Fibroblast of lung (primary cell): ENCODE measurements at regions not wholly inside any gene's neighbourhood (a gene's known extent, or its start where the extent isn't known, plus 50 kb on each side); places are given as distances from the start of the nearest gene placed in this dataset.

Experiments used
- EZH2 ChIP-seq: IDR thresholded peaks from 2 replicates; pipeline ENCODE4 v1.5.1; 2012; ENCODE audit warnings: low read length, control low read depth, mild to moderate bottlenecking; ENCODE audit errors: missing control alignments
- TF ChIP-seq, protein P1 (sequence below), 2 donors: IDR thresholded peaks in 1 of 2; conservative IDR thresholded peaks in 1 of 2; 1 replicate in 1 of 2; 2 replicates in 1 of 2; pipeline ENCODE4 v1.5.1; 2011 to 2012; ENCODE audit warnings: low read length in 2 of 2, control low read depth in 1 of 2, inconsistent platforms in 1 of 2, low read depth in 1 of 2, mild to moderate bottlenecking in 1 of 2

DNA sequence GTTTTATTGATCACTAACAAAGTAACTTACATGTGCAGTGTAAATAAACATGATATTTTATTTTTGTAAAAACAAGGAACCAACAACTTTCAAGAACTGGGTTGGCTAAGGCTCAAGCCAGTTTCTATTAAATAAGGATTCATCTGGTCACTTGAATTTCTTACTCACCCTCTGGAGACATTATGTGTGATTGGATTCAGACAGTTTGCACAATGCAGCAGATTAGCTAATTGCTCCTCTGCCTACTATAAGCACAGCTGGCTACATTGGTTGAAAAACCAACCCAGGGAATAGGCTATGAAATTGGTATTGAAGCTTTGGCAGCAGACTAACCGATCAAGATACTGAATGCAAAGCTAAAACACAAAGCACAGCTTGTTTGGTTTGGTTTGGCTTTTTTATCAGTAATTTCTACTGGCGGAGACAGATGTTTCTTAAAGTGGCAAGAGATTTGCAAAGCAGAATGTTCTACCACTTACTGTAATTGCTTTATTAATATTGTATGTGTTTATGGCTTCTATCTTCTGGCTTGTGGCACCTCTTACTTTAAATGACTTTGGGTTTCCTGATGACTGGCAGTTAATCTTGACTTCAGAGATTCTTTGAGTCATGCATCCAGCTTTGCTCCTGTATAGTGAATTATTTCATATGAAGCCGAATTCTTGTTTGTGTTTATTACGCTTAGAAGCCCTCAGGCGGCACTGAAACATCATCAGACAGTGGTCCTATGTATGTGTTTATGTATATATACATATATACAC, 231.5 kb downstream of the MPDZ start:
- TF ChIP-seq, protein P1, sequence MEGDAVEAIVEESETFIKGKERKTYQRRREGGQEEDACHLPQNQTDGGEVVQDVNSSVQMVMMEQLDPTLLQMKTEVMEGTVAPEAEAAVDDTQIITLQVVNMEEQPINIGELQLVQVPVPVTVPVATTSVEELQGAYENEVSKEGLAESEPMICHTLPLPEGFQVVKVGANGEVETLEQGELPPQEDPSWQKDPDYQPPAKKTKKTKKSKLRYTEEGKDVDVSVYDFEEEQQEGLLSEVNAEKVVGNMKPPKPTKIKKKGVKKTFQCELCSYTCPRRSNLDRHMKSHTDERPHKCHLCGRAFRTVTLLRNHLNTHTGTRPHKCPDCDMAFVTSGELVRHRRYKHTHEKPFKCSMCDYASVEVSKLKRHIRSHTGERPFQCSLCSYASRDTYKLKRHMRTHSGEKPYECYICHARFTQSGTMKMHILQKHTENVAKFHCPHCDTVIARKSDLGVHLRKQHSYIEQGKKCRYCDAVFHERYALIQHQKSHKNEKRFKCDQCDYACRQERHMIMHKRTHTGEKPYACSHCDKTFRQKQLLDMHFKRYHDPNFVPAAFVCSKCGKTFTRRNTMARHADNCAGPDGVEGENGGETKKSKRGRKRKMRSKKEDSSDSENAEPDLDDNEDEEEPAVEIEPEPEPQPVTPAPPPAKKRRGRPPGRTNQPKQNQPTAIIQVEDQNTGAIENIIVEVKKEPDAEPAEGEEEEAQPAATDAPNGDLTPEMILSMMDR (conservative IDR thresholded peaks at IDR 0.05 in 1 of 2, IDR thresholded peaks at IDR 0.05 in 1 of 2; ENCODE audit: low read depth in 1 of 2, low read length in 2 of 2), result no peak
- TF ChIP-seq EZH2, result no peak
